GM13976 (cell line): ENCODE measurements at regions not wholly inside any gene's neighbourhood (a gene's known extent, or its start where the extent isn't known, plus 50 kb on each side); places are given as distances from the start of the nearest gene placed in this dataset.

Experiments used
- DNase-seq: peaks from one replicate; pipeline ENCODE4 v3.0.0; 2012; ENCODE audit warnings: low spot score
- in situ Hi-C: fragments of 300-500 bp; cut with MboI; formaldehyde crosslinking; loops from one replicate; pipeline ENCODE4 v1.12.0; 2022; ENCODE audit warnings: low sequenced_read_pairs, mixed read lengths, inconsistent platforms; ENCODE audit not compliant: unreplicated experiment
- TF ChIP-seq, protein P1 (sequence below): IDR thresholded peaks from 2 replicates; pipeline ENCODE4 v1.5.1; 2012; ENCODE audit warnings: borderline replicate concordance, mild to moderate bottlenecking; ENCODE audit not compliant: insufficient read depth; ENCODE audit errors: extremely low read depth, missing control alignments, control extremely low read depth

- TF ChIP-seq, protein P1, sequence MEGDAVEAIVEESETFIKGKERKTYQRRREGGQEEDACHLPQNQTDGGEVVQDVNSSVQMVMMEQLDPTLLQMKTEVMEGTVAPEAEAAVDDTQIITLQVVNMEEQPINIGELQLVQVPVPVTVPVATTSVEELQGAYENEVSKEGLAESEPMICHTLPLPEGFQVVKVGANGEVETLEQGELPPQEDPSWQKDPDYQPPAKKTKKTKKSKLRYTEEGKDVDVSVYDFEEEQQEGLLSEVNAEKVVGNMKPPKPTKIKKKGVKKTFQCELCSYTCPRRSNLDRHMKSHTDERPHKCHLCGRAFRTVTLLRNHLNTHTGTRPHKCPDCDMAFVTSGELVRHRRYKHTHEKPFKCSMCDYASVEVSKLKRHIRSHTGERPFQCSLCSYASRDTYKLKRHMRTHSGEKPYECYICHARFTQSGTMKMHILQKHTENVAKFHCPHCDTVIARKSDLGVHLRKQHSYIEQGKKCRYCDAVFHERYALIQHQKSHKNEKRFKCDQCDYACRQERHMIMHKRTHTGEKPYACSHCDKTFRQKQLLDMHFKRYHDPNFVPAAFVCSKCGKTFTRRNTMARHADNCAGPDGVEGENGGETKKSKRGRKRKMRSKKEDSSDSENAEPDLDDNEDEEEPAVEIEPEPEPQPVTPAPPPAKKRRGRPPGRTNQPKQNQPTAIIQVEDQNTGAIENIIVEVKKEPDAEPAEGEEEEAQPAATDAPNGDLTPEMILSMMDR: no peak
- DNase-seq: no peak
- in situ Hi-C loops: no loop called here
Observed at GRCh38 chr5:114184006-114184405, 177.9 kb upstream of the KCNN2 start.

- TF ChIP-seq, protein P1: no peak
- DNase-seq: no peak
- in situ Hi-C loops: no loop called here
Observed at GRCh38 chr5:114185274-114185673, 176.6 kb upstream of the KCNN2 start.

DNA sequence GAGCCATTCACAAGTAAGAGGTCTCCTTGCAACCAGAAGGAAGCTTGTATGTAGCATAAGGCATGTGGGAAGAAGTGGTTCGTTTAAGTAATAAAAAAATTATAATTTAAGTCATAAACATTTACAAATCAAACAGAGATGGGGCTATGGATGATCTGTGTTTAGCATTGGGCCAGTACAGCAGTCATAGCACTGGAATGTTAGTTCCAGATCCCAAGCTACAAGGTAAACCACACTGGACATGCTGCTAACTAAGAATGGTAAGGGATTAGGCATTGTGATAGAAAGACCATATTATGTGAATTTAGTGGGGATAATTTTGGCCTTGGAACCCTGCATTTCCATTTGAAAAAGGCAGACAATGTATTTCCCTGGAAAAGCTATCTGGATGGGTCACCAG, 170.4 kb upstream of the KCNN2 start:
- no peak for DNase-seq
- in situ Hi-C loops: no loop called here
- TF ChIP-seq, protein P1: no peak

DNA sequence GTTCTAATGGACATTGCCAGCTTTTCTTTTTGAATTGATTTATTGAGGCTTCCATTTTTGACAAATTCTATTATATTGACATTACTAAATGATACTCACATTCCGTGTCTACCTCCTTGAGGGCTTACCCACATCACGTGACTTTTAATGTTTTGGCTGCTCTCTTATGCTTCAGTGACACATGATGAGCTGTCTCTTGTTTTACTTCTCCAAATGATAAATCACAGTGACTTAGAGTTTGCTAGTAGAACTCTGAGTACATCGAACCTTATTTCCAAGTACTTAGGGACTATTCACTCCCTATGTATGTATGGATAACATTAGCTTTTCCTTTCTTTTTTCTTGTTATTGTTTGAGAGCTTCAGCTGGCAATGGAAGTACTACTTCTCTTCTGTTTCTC, 169.8 kb upstream of the KCNN2 start:
- in situ Hi-C loops: no loop called here
- TF ChIP-seq, protein P1: no peak
- DNase-seq: no peak

- in situ Hi-C loops: no loop called here
- TF ChIP-seq, protein P1: no peak
- DNase-seq: no peak
Observed at GRCh38 chr5:114201332-114201731, 160.5 kb upstream of the KCNN2 start.

- in situ Hi-C loops: no loop called here
- DNase-seq: no peak
- TF ChIP-seq, protein P1: no peak
Observed at GRCh38 chr5:114204923-114205322, 156.9 kb upstream of the KCNN2 start.

GRCh38 chr5:114206640-114207039, 155.2 kb upstream of the KCNN2 start:
- TF ChIP-seq, protein P1: no peak
- in situ Hi-C loops: no loop called here

More at GRCh38 chr5:114206640-114207039, 155.2 kb upstream of the KCNN2 start:
- DNase-seq: no peak
